ENCODE measurements at regions not wholly inside any gene's neighbourhood (a gene's known extent, or its start where the extent isn't known, plus 50 kb on each side); places are given as distances from the start of the nearest gene placed in this dataset.

DNA sequence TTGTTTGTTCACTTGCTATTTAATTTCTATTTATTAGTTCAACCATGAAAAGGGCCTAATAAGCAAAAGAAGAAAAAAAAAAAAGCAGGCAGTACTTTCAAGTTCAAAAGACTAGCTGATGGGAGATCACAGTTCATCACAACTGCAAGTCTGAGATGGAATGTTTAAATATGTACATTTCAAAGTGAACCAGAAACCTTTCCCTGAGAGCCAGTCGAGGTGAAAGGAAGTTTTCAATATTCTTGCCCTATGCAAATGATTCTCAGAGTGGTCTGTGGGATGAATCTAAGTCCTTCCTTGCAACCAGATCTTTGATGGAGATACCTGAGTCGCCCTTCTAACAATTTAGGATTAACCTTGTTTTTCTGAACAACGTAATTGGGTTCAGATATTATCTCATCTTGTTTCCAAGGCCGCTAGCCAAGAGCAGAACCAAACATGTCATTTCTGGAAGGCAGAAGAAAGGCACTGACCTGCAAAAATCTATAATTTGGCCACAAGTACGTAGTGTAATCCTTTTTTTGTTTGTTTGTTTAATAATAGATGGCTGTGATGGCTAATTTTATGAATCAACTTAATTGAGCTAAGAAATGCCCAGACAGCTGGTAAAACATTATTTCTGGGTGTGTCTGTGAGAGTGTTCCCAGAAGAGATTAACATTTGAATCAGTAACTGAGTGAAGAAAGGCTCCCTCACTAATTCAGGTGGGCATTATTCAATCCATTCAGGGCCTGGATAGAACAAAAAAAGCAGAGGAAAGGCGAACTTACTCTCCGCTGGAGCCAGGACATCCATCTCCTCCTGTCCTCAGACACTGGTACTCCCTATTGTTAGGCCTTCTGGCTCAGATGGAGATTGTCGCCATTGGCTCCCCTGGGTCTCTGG, 171.1 kb upstream of the TMPO start:
- no peak overlapping the region for H3K4me3 ChIP-seq (ENCODE audit: control insufficient read depth, low read depth, low read length)
- TF ChIP-seq, protein P1, sequence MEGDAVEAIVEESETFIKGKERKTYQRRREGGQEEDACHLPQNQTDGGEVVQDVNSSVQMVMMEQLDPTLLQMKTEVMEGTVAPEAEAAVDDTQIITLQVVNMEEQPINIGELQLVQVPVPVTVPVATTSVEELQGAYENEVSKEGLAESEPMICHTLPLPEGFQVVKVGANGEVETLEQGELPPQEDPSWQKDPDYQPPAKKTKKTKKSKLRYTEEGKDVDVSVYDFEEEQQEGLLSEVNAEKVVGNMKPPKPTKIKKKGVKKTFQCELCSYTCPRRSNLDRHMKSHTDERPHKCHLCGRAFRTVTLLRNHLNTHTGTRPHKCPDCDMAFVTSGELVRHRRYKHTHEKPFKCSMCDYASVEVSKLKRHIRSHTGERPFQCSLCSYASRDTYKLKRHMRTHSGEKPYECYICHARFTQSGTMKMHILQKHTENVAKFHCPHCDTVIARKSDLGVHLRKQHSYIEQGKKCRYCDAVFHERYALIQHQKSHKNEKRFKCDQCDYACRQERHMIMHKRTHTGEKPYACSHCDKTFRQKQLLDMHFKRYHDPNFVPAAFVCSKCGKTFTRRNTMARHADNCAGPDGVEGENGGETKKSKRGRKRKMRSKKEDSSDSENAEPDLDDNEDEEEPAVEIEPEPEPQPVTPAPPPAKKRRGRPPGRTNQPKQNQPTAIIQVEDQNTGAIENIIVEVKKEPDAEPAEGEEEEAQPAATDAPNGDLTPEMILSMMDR (IDR thresholded peaks at IDR 0.05; ENCODE audit: control insufficient read depth, insufficient read depth, low read depth, low read length, missing control alignments): no peak
- no peak for DNase-seq (ENCODE audit: low read depth)

DNA sequence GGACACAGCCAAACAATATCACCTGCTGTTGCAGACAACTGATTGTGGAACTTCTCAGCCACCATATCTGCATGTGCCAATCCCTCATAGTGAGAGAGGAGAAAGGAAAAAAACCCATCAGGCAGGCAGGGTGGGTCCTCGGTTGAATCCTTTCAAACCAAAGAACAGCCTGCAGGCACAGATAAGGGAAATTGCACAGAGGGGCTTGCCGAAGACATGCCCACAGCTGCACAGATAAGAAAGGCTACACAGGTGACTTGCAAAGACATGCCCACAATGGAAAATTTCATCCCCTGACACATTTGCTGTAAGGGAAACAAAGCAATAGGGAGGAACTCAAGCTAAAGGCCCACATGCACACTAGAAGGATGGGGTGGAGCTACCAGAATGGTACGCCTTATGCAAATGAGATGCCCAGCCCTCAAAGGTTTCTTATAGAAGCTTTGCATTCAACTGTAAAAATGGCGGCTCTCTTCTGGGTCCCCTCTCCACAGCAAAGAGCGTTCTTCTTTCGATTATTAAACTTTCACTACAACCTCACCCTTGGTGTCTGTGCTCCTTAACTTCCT, 170.0 kb upstream of the TMPO start:
- H3K4me3 ChIP-seq (ENCODE audit: control insufficient read depth, low read depth, low read length): no peak overlapping the region
- TF ChIP-seq, protein P1 (IDR thresholded peaks at IDR 0.05; ENCODE audit: control insufficient read depth, insufficient read depth, low read depth, low read length, missing control alignments): no peak
- DNase-seq (ENCODE audit: low read depth): no peak

DNA sequence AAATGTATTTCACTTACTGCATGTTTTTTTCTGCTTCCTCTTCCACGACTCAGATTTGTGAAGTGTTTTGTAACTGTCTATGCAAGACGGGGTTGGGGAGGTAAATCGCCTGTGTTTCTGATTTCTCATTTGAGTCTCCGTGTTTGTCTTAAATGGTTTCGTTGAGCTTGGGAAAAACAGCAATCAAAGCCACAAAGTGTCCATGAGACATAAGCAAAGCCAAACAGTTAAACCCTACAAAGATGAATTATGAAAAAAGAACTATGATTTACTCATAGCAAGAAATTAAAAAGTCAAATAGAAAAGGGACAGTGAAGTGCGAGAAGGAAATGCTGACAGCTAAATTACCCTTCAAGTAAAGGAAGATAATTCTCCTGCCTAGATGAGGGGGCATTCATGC, 164.3 kb upstream of the TMPO start:
- TF ChIP-seq, protein P1 (IDR thresholded peaks at IDR 0.05; ENCODE audit: control insufficient read depth, insufficient read depth, low read depth, low read length, missing control alignments): no peak
- DNase-seq (ENCODE audit: low read depth): no peak
- H3K4me3 ChIP-seq (ENCODE audit: control insufficient read depth, low read depth, low read length): no peak overlapping the region

DNA sequence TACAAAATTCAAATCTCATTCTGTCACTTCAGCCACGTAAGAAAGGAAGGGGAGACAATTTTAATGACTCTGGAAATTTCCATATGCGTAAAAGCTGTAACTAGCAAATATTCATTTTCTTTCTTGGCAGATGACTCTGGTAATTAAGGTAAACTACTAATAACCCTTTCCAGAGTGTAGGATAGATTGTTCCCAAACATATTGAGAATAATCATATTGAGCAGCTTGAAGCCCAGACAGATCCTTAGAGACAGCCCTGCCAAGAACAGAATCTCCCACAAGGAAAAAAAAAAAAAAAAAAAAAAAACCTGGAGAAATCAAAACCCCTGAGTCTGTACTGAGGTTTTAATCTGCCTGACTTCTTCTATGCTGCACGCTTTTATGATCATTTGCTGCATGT, 163.6 kb upstream of the TMPO start:
- no peak for DNase-seq (ENCODE audit: low read depth)
- TF ChIP-seq, protein P1 (IDR thresholded peaks at IDR 0.05; ENCODE audit: control insufficient read depth, insufficient read depth, low read depth, low read length, missing control alignments): no peak
- no peak overlapping the region for H3K4me3 ChIP-seq (ENCODE audit: control insufficient read depth, low read depth, low read length)

DNA sequence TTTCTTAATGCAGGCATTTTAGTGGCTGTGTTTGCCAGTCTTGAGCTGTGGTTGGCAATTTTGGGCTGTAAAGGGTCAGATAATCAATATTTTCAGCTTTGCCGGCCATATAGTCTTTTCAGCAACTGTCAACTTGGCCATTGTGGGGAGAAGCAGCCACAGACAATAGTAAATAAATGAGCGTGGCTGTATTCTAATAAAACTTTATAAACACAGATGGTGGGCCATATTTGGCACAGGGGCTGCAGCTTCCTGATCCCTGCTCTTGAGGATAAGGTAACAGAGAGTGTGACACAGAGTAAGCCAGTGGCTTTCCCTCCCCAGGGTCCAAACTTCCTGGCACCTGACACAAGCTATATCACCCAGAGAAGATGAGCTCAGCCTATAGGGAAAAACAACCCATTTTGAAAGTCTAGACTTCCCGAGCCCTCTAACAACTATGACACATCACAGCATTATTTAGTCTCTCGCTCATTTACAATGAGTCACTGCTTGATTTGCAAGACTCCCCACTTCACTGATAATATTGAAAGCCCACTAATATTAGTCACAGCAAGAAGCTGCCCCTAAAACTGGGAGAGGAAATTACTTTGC, 163.1 kb upstream of the TMPO start:
- DNase-seq (ENCODE audit: low read depth): peak; percentile 11
- H3K4me3 ChIP-seq (ENCODE audit: control insufficient read depth, low read depth, low read length): no peak overlapping the region
- TF ChIP-seq, protein P1 (IDR thresholded peaks at IDR 0.05; ENCODE audit: control insufficient read depth, insufficient read depth, low read depth, low read length, missing control alignments): no peak

DNA sequence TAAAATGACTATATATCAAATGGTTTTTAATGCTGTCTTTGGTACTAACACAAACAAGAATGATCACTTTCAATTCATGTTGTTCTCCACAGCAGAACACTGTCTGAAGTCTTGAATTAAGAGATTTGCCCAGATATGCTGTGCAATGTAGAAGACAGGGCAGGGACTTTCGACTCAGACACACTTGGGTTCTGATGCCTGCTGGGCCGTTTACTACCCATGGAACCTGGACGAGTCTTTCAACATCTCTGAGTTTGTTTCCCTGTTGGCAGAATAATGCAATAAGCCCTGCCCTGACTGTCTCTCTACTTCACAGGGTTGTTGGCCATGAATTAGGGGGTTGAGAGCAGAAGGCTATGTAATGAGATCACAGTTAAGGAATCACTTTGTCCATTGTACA, 162.6 kb upstream of the TMPO start:
- H3K4me3 ChIP-seq (ENCODE audit: control insufficient read depth, low read depth, low read length): no peak overlapping the region
- TF ChIP-seq, protein P1 (IDR thresholded peaks at IDR 0.05; ENCODE audit: control insufficient read depth, insufficient read depth, low read depth, low read length, missing control alignments): no peak
- no peak for DNase-seq (ENCODE audit: low read depth)
